ENCODE measurements at regions not wholly inside any gene's neighbourhood (a gene's known extent, or its start where the extent isn't known, plus 50 kb on each side); places are given as distances from the start of the nearest gene placed in this dataset.
"Not testable (repeated sequence)": the region's sequence is repeated elsewhere in the genome, so short reads cannot be mapped to it uniquely, and the experiment has no call there.

DNA sequence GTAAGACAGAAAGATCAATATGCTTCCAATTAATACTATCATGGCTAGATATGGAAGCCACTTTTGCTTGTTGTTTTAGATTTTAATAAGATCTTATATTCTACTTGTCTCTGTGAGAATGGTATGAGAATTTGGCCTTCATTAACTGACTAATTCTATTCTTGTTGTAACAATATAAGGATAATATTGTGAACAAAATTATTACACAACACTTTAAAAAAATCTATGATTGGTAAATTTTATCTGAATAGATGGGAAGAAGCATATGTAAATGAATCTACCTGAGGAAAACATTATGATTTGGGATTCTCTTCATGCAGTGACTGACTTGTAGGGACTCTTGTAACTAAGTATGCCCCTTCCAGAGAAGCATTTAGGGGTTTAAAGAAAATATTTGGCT is 308.9 kb upstream of the KCND2 start:
- TF ChIP-seq, protein P1, sequence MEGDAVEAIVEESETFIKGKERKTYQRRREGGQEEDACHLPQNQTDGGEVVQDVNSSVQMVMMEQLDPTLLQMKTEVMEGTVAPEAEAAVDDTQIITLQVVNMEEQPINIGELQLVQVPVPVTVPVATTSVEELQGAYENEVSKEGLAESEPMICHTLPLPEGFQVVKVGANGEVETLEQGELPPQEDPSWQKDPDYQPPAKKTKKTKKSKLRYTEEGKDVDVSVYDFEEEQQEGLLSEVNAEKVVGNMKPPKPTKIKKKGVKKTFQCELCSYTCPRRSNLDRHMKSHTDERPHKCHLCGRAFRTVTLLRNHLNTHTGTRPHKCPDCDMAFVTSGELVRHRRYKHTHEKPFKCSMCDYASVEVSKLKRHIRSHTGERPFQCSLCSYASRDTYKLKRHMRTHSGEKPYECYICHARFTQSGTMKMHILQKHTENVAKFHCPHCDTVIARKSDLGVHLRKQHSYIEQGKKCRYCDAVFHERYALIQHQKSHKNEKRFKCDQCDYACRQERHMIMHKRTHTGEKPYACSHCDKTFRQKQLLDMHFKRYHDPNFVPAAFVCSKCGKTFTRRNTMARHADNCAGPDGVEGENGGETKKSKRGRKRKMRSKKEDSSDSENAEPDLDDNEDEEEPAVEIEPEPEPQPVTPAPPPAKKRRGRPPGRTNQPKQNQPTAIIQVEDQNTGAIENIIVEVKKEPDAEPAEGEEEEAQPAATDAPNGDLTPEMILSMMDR (conservative IDR thresholded peaks at IDR 0.05): no peak
- no peaks in the 10 kb centered on the region for H3K27me3 Mint-ChIP-seq (ENCODE audit: insufficient read depth)
- Histone ChIP-seq H3K4me1 (ENCODE audit: control insufficient read depth, insufficient read depth, low read length) (no peaks in the 10 kb centered on the region), H3K27me3 (ENCODE audit: control insufficient read depth, insufficient read depth, low read length, poor library complexity, severe bottlenecking) (no peaks in the 10 kb centered on the region), H3K27ac (ENCODE audit: low read depth, low read length) (no peak overlapping the region), H3K9ac (ENCODE audit: extremely low read depth, low read length, poor library complexity, severe bottlenecking) (no peak overlapping the region), H3K9me3 (ENCODE audit: control insufficient read depth, low read length) (no peaks in the 10 kb centered on the region), H3K4me3 (ENCODE audit: low read length) (no peak overlapping the region), H3K36me3 (ENCODE audit: control insufficient read depth, insufficient read depth, low read length) (no peaks in the 10 kb centered on the region)
- H3K9me3 Mint-ChIP-seq: no peaks in the 10 kb centered on the region
- H3K4me1 Mint-ChIP-seq: no peaks in the 10 kb centered on the region
- no peak overlapping the region for H3K4me3 Mint-ChIP-seq
- no peaks in the 10 kb centered on the region for H3K36me3 Mint-ChIP-seq (ENCODE audit: low read depth)
- H3K27ac Mint-ChIP-seq: no peak overlapping the region
- no peak for DNase-seq

DNA sequence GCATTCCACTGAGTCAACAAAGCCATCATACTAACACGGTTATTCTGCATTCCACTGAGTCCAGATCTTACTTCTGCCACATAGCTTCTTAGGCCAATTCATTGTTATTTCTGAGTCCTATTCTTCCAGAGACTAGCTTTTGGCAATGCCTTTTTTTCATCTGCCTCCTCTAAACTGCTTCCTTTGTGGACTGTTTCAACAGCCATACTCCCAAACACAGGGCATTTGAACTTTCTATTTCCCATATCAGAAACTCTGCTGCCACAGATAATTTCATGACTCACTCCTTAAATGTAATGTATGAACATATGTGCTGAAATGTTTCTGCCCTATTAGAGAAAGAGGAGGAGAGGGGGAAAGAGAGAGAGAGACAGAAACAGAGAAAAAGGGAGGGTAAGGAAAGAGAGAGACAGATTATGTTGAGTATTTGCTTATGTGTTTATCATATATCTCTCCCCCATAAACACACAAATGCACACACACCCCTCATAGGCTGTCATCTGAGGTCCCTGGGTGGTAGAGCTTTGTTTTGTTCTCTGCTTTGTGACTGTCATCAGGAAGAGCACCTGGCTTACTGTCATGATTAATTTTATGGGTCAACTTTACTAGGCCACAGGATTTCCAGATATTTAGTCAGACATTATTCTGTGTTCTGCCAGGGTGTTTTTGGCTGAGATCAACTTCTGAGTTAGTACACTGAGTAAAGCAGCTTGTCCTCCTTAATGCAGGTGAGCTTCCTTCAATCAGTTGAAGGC is 308.0 kb upstream of the KCND2 start:
- Mint-ChIP-seq H3K27ac (no peak overlapping the region), H3K27me3 (ENCODE audit: insufficient read depth) (no peaks in the 10 kb centered on the region), H3K36me3 (ENCODE audit: low read depth) (no peaks in the 10 kb centered on the region), H3K9me3 (no peaks in the 10 kb centered on the region), H3K4me3 (no peak overlapping the region), H3K4me1 (no peaks in the 10 kb centered on the region)
- H3K4me3 ChIP-seq (ENCODE audit: low read length): no peak overlapping the region
- H3K9ac ChIP-seq (ENCODE audit: extremely low read depth, low read length, poor library complexity, severe bottlenecking): no peak overlapping the region
- no peaks in the 10 kb centered on the region for H3K4me1 ChIP-seq (ENCODE audit: control insufficient read depth, insufficient read depth, low read length)
- TF ChIP-seq, protein P1 (conservative IDR thresholded peaks at IDR 0.05): no peak
- no peaks in the 10 kb centered on the region for H3K27me3 ChIP-seq (ENCODE audit: control insufficient read depth, insufficient read depth, low read length, poor library complexity, severe bottlenecking)
- 90 to 93% methylated on average over 1 of the region's 1 CpG for WGBS, 2 experiments (ENCODE audit: insufficient coverage in 1 of 2, insufficient read length in 1 of 2)
- DNase-seq: no peak
- H3K27ac ChIP-seq (ENCODE audit: low read depth, low read length): no peak overlapping the region
- H3K36me3 ChIP-seq (ENCODE audit: control insufficient read depth, insufficient read depth, low read length): no peaks in the 10 kb centered on the region
- H3K9me3 ChIP-seq (ENCODE audit: control insufficient read depth, low read length): no peaks in the 10 kb centered on the region

DNA sequence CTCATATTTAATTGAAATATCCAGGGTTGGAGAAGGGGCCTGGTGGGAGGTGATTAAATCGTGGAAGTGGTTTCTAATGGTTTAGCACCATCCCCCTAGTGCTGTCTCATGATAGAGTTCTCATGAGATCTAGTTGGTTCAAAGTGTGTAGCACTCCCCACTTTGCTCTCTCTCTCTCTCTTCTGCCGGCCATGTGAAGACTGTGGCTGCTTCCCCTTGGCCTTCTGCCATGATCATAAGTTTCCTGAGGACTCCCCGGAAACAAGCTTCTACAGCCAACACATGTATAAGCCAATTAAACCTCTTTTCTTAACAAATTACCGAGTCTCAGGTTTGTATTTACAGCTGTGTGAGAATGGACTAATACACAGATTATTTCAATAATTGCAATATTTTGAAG is 305.8 kb upstream of the KCND2 start:
- no peak overlapping the region for H3K27ac ChIP-seq (ENCODE audit: low read depth, low read length)
- no peak overlapping the region for H3K4me3 Mint-ChIP-seq
- 94 to 100% methylated on average over 1 to 4 of the region's 4 CpGs for WGBS, 2 experiments (ENCODE audit: insufficient coverage in 1 of 2, insufficient read length in 1 of 2)

DNA sequence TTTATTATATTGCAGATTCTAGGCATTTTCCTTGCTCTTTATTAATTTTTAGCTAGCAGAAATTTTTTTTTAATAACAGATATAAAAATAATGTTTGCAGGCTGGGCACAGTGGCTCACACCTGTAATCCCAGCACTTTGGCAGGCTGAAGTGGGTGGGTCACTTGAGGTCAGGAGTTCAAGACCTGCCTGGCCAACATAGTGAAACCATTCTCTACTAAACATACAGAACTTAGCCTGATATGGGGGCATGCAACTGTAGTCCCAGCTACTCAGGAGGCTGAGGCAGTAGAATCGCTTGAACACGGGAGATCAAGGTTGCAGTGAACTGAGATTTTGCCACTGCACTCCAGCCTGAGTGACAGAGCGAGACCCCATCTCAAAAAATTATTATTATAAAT is 304.6 kb upstream of the KCND2 start:
- not testable (repeated sequence) for H3K27me3 ChIP-seq (ENCODE audit: control insufficient read depth, insufficient read depth, low read length, poor library complexity, severe bottlenecking); H3K36me3 Mint-ChIP-seq (ENCODE audit: low read depth); H3K9ac ChIP-seq (ENCODE audit: extremely low read depth, low read length, poor library complexity, severe bottlenecking); H3K9me3 Mint-ChIP-seq; H3K27ac Mint-ChIP-seq; DNase-seq; H3K4me3 ChIP-seq (ENCODE audit: low read length); H3K4me1 ChIP-seq (ENCODE audit: control insufficient read depth, insufficient read depth, low read length); H3K36me3 ChIP-seq (ENCODE audit: control insufficient read depth, insufficient read depth, low read length); H3K27ac ChIP-seq (ENCODE audit: low read depth, low read length); H3K9me3 ChIP-seq (ENCODE audit: control insufficient read depth, low read length); H3K4me3 Mint-ChIP-seq; H3K4me1 Mint-ChIP-seq; H3K27me3 Mint-ChIP-seq (ENCODE audit: insufficient read depth)
- 96 to 100% methylated on average over 1 to 2 of the region's 3 CpGs for WGBS, 2 experiments (ENCODE audit: insufficient coverage in 1 of 2, insufficient read length in 1 of 2)

More for the DNA sequence above, 305.8 kb upstream of the KCND2 start:
- Histone ChIP-seq H3K9ac (ENCODE audit: extremely low read depth, low read length, poor library complexity, severe bottlenecking) (no peak overlapping the region), H3K27me3 (ENCODE audit: control insufficient read depth, insufficient read depth, low read length, poor library complexity, severe bottlenecking) (no peaks in the 10 kb centered on the region), H3K4me3 (ENCODE audit: low read length) (no peak overlapping the region), H3K36me3 (ENCODE audit: control insufficient read depth, insufficient read depth, low read length) (no peaks in the 10 kb centered on the region), H3K9me3 (ENCODE audit: control insufficient read depth, low read length) (no peaks in the 10 kb centered on the region), H3K4me1 (ENCODE audit: control insufficient read depth, insufficient read depth, low read length) (no peaks in the 10 kb centered on the region)
- Mint-ChIP-seq H3K27ac (no peak overlapping the region), H3K4me1 (no peaks in the 10 kb centered on the region), H3K27me3 (ENCODE audit: insufficient read depth) (no peaks in the 10 kb centered on the region), H3K36me3 (ENCODE audit: low read depth) (no peaks in the 10 kb centered on the region), H3K9me3 (no peaks in the 10 kb centered on the region)
- no peak for DNase-seq
- TF ChIP-seq, protein P1 (conservative IDR thresholded peaks at IDR 0.05): no peak

Measured in endodermal cell (in vitro differentiated cells).